Loucy (cell line): ENCODE measurements at regions not wholly inside any gene's neighbourhood (a gene's known extent, or its start where the extent isn't known, plus 50 kb on each side); places are given as distances from the start of the nearest gene placed in this dataset.

Source experiments
- H2AFZ ChIP-seq: fragments of 200-600 bp; sonication (generic); 2 replicates; pipeline ENCODE4 v1.6.0; 2016; ENCODE audit warnings: antibody characterized with exemption, mild to moderate bottlenecking, low read length, moderate library complexity
- H3F3A ChIP-seq: fragments of 200-600 bp; 2 replicates; pipeline ENCODE4 v1.6.0; 2016; ENCODE audit warnings: antibody characterized with exemption, low read depth, mild to moderate bottlenecking
- H3K27me3 ChIP-seq: fragments of 200-600 bp; sonication (generic); 2 replicates; pipeline ENCODE4 v1.6.1; 2014; ENCODE audit warnings: low read length, mild to moderate bottlenecking; ENCODE audit not compliant: insufficient read depth, poor library complexity, severe bottlenecking
- H3K36me3 ChIP-seq: fragments of 200-600 bp; sonication (generic); 2 replicates; pipeline ENCODE4 v1.6.1; 2016; ENCODE audit warnings: low read length; ENCODE audit not compliant: insufficient read depth
- H3K4me1 ChIP-seq: fragments of 200-600 bp; sonication (generic); 2 replicates; pipeline ENCODE4 v1.5.1; 2014; ENCODE audit warnings: low read length, mild to moderate bottlenecking; ENCODE audit not compliant: insufficient read depth, poor library complexity, severe bottlenecking
- H3K4me2 ChIP-seq: fragments of 200-600 bp; sonication (generic); 2 replicates; pipeline ENCODE4 v1.6.0; 2014; ENCODE audit warnings: antibody characterized with exemption, low read length, low read depth, mild to moderate bottlenecking; ENCODE audit not compliant: poor library complexity, severe bottlenecking
- H3K4me3 ChIP-seq: fragments of 200-600 bp; sonication (generic); 2 replicates; pipeline ENCODE4 v1.5.1; 2014; ENCODE audit warnings: low read length, mild to moderate bottlenecking, mixed read lengths; ENCODE audit not compliant: poor library complexity, severe bottlenecking
- H3K79me2 ChIP-seq: fragments of 200-600 bp; sonication (generic); 2 replicates; pipeline ENCODE4 v1.6.1; 2014; ENCODE audit warnings: low read length; ENCODE audit not compliant: insufficient read depth
- H3K9ac ChIP-seq: fragments of 200-600 bp; sonication (generic); 2 replicates; pipeline ENCODE4 v1.6.0; 2014; ENCODE audit warnings: mild to moderate bottlenecking, low read depth, low read length, moderate library complexity; ENCODE audit not compliant: poor library complexity, severe bottlenecking
- H3K9me2 ChIP-seq: fragments of 200-600 bp; sonication (generic); replicated peaks from 2 replicates; pipeline ENCODE4 v1.6.1; 2016; ENCODE audit warnings: low read depth, low read length, mixed read lengths
- H3K9me3 ChIP-seq: fragments of 200-600 bp; sonication (generic); 2 replicates; pipeline ENCODE4 v1.6.1; 2014; ENCODE audit warnings: mild to moderate bottlenecking, antibody characterized with exemption, low read length, low read depth; ENCODE audit not compliant: insufficient read depth
- H4K20me1 ChIP-seq: fragments of 200-600 bp; sonication (generic); 2 replicates; pipeline ENCODE4 v1.6.0; 2014; ENCODE audit warnings: antibody characterized with exemption, low read length, mild to moderate bottlenecking; ENCODE audit not compliant: insufficient read depth, poor library complexity, severe bottlenecking
- CTCF ChIP-seq: fragments of 200-600 bp; sonication (generic); conservative IDR thresholded peaks from 2 replicates; pipeline ENCODE4 v1.5.1; 2014; ENCODE audit warnings: mild to moderate bottlenecking, antibody characterized with exemption, low read length
- EZH2phosphoT487 ChIP-seq: fragments of 200-600 bp; IDR thresholded peaks from 2 replicates; pipeline ENCODE4 v1.6.1; 2018; ENCODE audit warnings: antibody characterized with exemption, mild to moderate bottlenecking, moderate library complexity, borderline replicate concordance

GRCh38 chr7:25322473-25322872 lies 94.2 kb upstream of the NPVF start:
- no peaks in the 10 kb centered on the region for H3K9me3 ChIP-seq
- H2AFZ ChIP-seq: no peak overlapping the region
- H3K79me2 ChIP-seq: no peaks in the 10 kb centered on the region
- no peaks in the 10 kb centered on the region for H3K9me2 ChIP-seq
- H3K36me3 ChIP-seq: no peaks in the 10 kb centered on the region
- H3F3A ChIP-seq: no peaks in the 10 kb centered on the region
- no peak for TF ChIP-seq EZH2phosphoT487
- no peaks in the 10 kb centered on the region for H3K27me3 ChIP-seq
- no peak overlapping the region for H3K9ac ChIP-seq
- H3K4me3 ChIP-seq: no peak overlapping the region
- no peaks in the 10 kb centered on the region for H4K20me1 ChIP-seq
- no peak overlapping the region for H3K4me2 ChIP-seq
- H3K4me1 ChIP-seq: no peaks in the 10 kb centered on the region

GRCh38 chr7:25325186-25325757 lies 97.0 kb upstream of the NPVF start:
- Histone ChIP-seq H3K36me3 (no peaks in the 10 kb centered on the region), H3K79me2 (no peaks in the 10 kb centered on the region), H3K9me2 (no peaks in the 10 kb centered on the region), H4K20me1 (no peaks in the 10 kb centered on the region), H3K4me1 (no peaks in the 10 kb centered on the region), H3K9ac (no peak overlapping the region), H3K27me3 (no peaks in the 10 kb centered on the region), H2AFZ (no peak overlapping the region), H3F3A (no peaks in the 10 kb centered on the region), H3K4me3 (no peak overlapping the region), H3K9me3 (no peaks in the 10 kb centered on the region), H3K4me2 (no peak overlapping the region)
- TF ChIP-seq CTCF (no peak), EZH2phosphoT487 (no peak)

- no peaks in the 10 kb centered on the region for H3K9me2 ChIP-seq
- no peaks in the 10 kb centered on the region for H3K4me1 ChIP-seq
- no peak overlapping the region for H3K9ac ChIP-seq
- TF ChIP-seq EZH2phosphoT487 (no peak), CTCF (no peak)
- H2AFZ ChIP-seq: no peak overlapping the region
- H3K79me2 ChIP-seq: no peaks in the 10 kb centered on the region
- H4K20me1 ChIP-seq: no peaks in the 10 kb centered on the region
- no peaks in the 10 kb centered on the region for H3K9me3 ChIP-seq
- no peaks in the 10 kb centered on the region for H3F3A ChIP-seq
- H3K36me3 ChIP-seq: no peaks in the 10 kb centered on the region
- no peak overlapping the region for H3K4me3 ChIP-seq
- no peak overlapping the region for H3K4me2 ChIP-seq
- no peaks in the 10 kb centered on the region for H3K27me3 ChIP-seq
Measured at GRCh38 chr7:25326501-25327156, 98.3 kb upstream of the NPVF start.

- Histone ChIP-seq H3K36me3 (no peaks in the 10 kb centered on the region), H3K9me3 (no peaks in the 10 kb centered on the region), H3K27me3 (no peaks in the 10 kb centered on the region), H3K4me3 (no peak overlapping the region), H3K79me2 (no peaks in the 10 kb centered on the region), H3K4me2 (no peak overlapping the region), H3K9ac (no peak overlapping the region), H3F3A (no peaks in the 10 kb centered on the region), H4K20me1 (no peaks in the 10 kb centered on the region), H3K4me1 (no peaks in the 10 kb centered on the region), H2AFZ (no peak overlapping the region), H3K9me2 (no peaks in the 10 kb centered on the region)
- TF ChIP-seq EZH2phosphoT487: no peak
- no peak for TF ChIP-seq CTCF
Measured at GRCh38 chr7:25329815-25330214, 101.5 kb upstream of the NPVF start.
